GM13976 (cell line): ENCODE measurements at regions not wholly inside any gene's neighbourhood (a gene's known extent, or its start where the extent isn't known, plus 50 kb on each side); places are given as distances from the start of the nearest gene placed in this dataset.

Experiments used
- DNase-seq: peaks from one replicate; pipeline ENCODE4 v3.0.0; 2012; ENCODE audit warnings: low spot score
- CTCF ChIP-seq: IDR thresholded peaks from 2 replicates; pipeline ENCODE4 v1.5.1; 2012; ENCODE audit warnings: borderline replicate concordance, mild to moderate bottlenecking; ENCODE audit not compliant: insufficient read depth; ENCODE audit errors: extremely low read depth, missing control alignments, control extremely low read depth
- in situ Hi-C: fragments of 300-500 bp; cut with MboI; formaldehyde crosslinking; loops from one replicate; pipeline ENCODE4 v1.12.0; 2022; ENCODE audit warnings: low sequenced_read_pairs, mixed read lengths, inconsistent platforms; ENCODE audit not compliant: unreplicated experiment

- TF ChIP-seq CTCF, result no peak
- in situ Hi-C loops, result no loop called here
- no peak for DNase-seq
These were observed 534.9 kb upstream of the KLF12 start for GRCh38 chr13:74669149-74669548.

- no peak for DNase-seq
- no peak for TF ChIP-seq CTCF
- in situ Hi-C loops, result no loop called here
These were observed 533.5 kb upstream of the KLF12 start for GRCh38 chr13:74667656-74668203.

- in situ Hi-C loops, result no loop called here
- no peak for TF ChIP-seq CTCF
- DNase-seq, result no peak
These were observed 528.7 kb upstream of the KLF12 start for GRCh38 chr13:74662905-74663304.

- no peak for DNase-seq
- in situ Hi-C loops, result no loop called here
- TF ChIP-seq CTCF, result no peak
These were observed 527.6 kb upstream of the KLF12 start for GRCh38 chr13:74661851-74662250.

GRCh38 chr13:74657765-74658164 lies 523.6 kb upstream of the KLF12 start:
- in situ Hi-C loops, result no loop called here
- DNase-seq, result no peak
- no peak for TF ChIP-seq CTCF

GRCh38 chr13:74651121-74651520 lies 516.9 kb upstream of the KLF12 start:
- no peak for DNase-seq
- TF ChIP-seq CTCF, result no peak
- in situ Hi-C loops, result no loop called here

GRCh38 chr13:74647991-74648390 lies 513.8 kb upstream of the KLF12 start:
- in situ Hi-C loops, result no loop called here
- no peak for TF ChIP-seq CTCF
- DNase-seq, result no peak
